Nephron (organoid): ENCODE measurements at regions not wholly inside any gene's neighbourhood (a gene's known extent, or its start where the extent isn't known, plus 50 kb on each side); places are given as distances from the start of the nearest gene placed in this dataset.

Source experiments
- H3K27ac Mint-ChIP-seq, 3 experiments: 2 replicates each; pipeline ENCODE4 v1.8.0; 2020; ENCODE audit warnings: mixed read lengths in 3 of 3, mild to moderate bottlenecking in 2 of 3, moderate library complexity in 1 of 3
- H3K27me3 Mint-ChIP-seq: 2 replicates; pipeline ENCODE4 v1.8.0; 2021; ENCODE audit warnings: low read depth, mild to moderate bottlenecking, moderate library complexity, mixed read lengths
- H3K36me3 Mint-ChIP-seq: 2 replicates; pipeline ENCODE4 v1.8.0; 2020; ENCODE audit warnings: low read depth, mixed read lengths
- H3K4me1 Mint-ChIP-seq: 2 replicates; pipeline ENCODE4 v1.8.0; 2020; ENCODE audit warnings: mixed read lengths
- H3K4me3 Mint-ChIP-seq, 3 experiments: 2 replicates each; pipeline ENCODE4 v1.8.0; 2020; ENCODE audit warnings: mild to moderate bottlenecking in 3 of 3, mixed read lengths in 3 of 3, moderate library complexity in 2 of 3
- H3K9me3 Mint-ChIP-seq: 2 replicates; pipeline ENCODE4 v1.8.0; 2020; ENCODE audit warnings: mixed read lengths
- CTCF ChIP-seq, 3 experiments: fragments of 200-600 bp; sonication (generic); IDR thresholded peaks; one replicate each; pipeline ENCODE4 v1.5.0; 2021; ENCODE audit warnings: antibody characterized with exemption in 3 of 3; ENCODE audit not compliant: unreplicated experiment in 3 of 3

GRCh38 chr6:53983301-53983700 is 127.9 kb upstream of the MLIP start:
- no peak overlapping the region for H3K27ac Mint-ChIP-seq
- no peaks in the 10 kb centered on the region for H3K27me3 Mint-ChIP-seq
- TF ChIP-seq CTCF (IDR thresholded peaks at IDR 0.05; ENCODE audit: unreplicated experiment in 3 of 3), result no peak
- H3K4me1 Mint-ChIP-seq, result peaks cover 33% of the 10 kb centered on the region
- H3K9me3 Mint-ChIP-seq, result no peaks in the 10 kb centered on the region
- H3K4me3 Mint-ChIP-seq, result no peak overlapping the region
- no peaks in the 10 kb centered on the region for H3K36me3 Mint-ChIP-seq

GRCh38 chr6:53984163-53984562 is 127.1 kb upstream of the MLIP start:
- TF ChIP-seq CTCF (IDR thresholded peaks at IDR 0.05; ENCODE audit: unreplicated experiment in 3 of 3), result no peak
- Mint-ChIP-seq H3K27me3 (no peaks in the 10 kb centered on the region), H3K27ac (no peak overlapping the region), H3K36me3 (no peaks in the 10 kb centered on the region), H3K4me3 (no peak overlapping the region), H3K4me1 (peaks cover 38% of the 10 kb centered on the region), H3K9me3 (no peaks in the 10 kb centered on the region)

- no peak for TF ChIP-seq CTCF (IDR thresholded peaks at IDR 0.05; ENCODE audit: unreplicated experiment in 3 of 3)
- peaks cover 42% of the 10 kb centered on the region for H3K4me1 Mint-ChIP-seq
- H3K9me3 Mint-ChIP-seq, result no peaks in the 10 kb centered on the region
- H3K4me3 Mint-ChIP-seq, result no peak overlapping the region
- no peaks in the 10 kb centered on the region for H3K27me3 Mint-ChIP-seq
- no peaks in the 10 kb centered on the region for H3K36me3 Mint-ChIP-seq
- no peak overlapping the region for H3K27ac Mint-ChIP-seq
Measured at GRCh38 chr6:53984581-53984980, 126.7 kb upstream of the MLIP start.

- H3K9me3 Mint-ChIP-seq, result no peaks in the 10 kb centered on the region
- H3K27ac Mint-ChIP-seq, result no peak overlapping the region
- H3K27me3 Mint-ChIP-seq, result no peaks in the 10 kb centered on the region
- H3K4me3 Mint-ChIP-seq, result no peak overlapping the region
- TF ChIP-seq CTCF (IDR thresholded peaks at IDR 0.05; ENCODE audit: unreplicated experiment in 3 of 3), result no peak
- no peaks in the 10 kb centered on the region for H3K36me3 Mint-ChIP-seq
- H3K4me1 Mint-ChIP-seq, result peaks cover 45% of the 10 kb centered on the region
Measured at GRCh38 chr6:53985366-53985765, 125.9 kb upstream of the MLIP start.

GRCh38 chr6:53986165-53986720 is 125.0 kb upstream of the MLIP start:
- Mint-ChIP-seq H3K4me3 (no peak overlapping the region), H3K4me1 (peaks cover 45% of the 10 kb centered on the region), H3K27me3 (no peaks in the 10 kb centered on the region), H3K27ac (peak overlapping the region; percentile 4 to 21 (median 19)), H3K36me3 (no peaks in the 10 kb centered on the region), H3K9me3 (no peaks in the 10 kb centered on the region)
- TF ChIP-seq CTCF (IDR thresholded peaks at IDR 0.05; ENCODE audit: unreplicated experiment in 3 of 3), result peak; percentile 89 to 90 (median 90)

GRCh38 chr6:53986721-53987521 is 124.3 kb upstream of the MLIP start:
- no peaks in the 10 kb centered on the region for H3K9me3 Mint-ChIP-seq

More at GRCh38 chr6:53986721-53987521, 124.3 kb upstream of the MLIP start:
- Mint-ChIP-seq H3K27me3 (no peaks in the 10 kb centered on the region), H3K36me3 (no peaks in the 10 kb centered on the region), H3K4me1 (peaks cover 45% of the 10 kb centered on the region), H3K4me3 (no peak overlapping the region), H3K27ac (peak overlapping the region; percentile 4 to 21 (median 19))
- TF ChIP-seq CTCF (IDR thresholded peaks at IDR 0.05; ENCODE audit: unreplicated experiment in 3 of 3), result no peak
